Gastrocnemius medialis (tissue), 4 donors: ENCODE measurements at regions not wholly inside any gene's neighbourhood (a gene's known extent, or its start where the extent isn't known, plus 50 kb on each side); places are given as distances from the start of the nearest gene placed in this dataset.

Source experiments
- POLR2A ChIP-seq, 2 donors: fragments of 450-650 bp; IDR thresholded peaks; one replicate each; pipeline ENCODE4 v1.6.1; 2017; ENCODE audit warnings: antibody characterized with exemption in 2 of 2, mild to moderate bottlenecking in 2 of 2, moderate library complexity in 2 of 2
- TF ChIP-seq, protein P1 (sequence below), 5 experiments: fragments of 450-650 bp in 3 of 5; fragments of 200-600 bp in 2 of 5; sonication (generic) in 2 of 5; IDR thresholded peaks in 4 of 5; conservative IDR thresholded peaks in 1 of 5; 1 replicate in 4 of 5; 2 replicates in 1 of 5; pipeline ENCODE4 v1.5.1; 2016 to 2019; ENCODE audit warnings: antibody characterized with exemption in 5 of 5, mild to moderate bottlenecking in 3 of 5, moderate library complexity in 3 of 5

DNA sequence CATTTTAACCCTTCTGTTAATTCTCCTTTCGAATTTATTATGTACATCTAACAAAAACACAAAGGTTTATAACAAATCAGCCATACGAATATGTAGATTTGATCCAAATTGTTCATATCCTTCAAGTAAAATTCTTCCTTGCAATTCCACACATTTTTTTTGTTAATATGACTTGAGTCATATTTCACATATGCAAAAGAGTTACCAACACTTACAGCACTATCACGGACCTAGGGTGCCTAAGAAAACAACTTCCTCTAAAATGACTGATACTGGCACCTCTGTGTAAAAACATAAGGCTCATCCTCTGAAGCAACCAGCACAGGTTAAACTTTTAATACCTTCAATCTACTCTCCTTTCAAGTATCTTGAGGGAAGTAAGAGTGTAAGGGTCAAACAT lies 451.8 kb downstream of the SEMA3D start:
- TF ChIP-seq POLR2A (IDR thresholded peaks at IDR 0.05) = no peak
- TF ChIP-seq, protein P1, sequence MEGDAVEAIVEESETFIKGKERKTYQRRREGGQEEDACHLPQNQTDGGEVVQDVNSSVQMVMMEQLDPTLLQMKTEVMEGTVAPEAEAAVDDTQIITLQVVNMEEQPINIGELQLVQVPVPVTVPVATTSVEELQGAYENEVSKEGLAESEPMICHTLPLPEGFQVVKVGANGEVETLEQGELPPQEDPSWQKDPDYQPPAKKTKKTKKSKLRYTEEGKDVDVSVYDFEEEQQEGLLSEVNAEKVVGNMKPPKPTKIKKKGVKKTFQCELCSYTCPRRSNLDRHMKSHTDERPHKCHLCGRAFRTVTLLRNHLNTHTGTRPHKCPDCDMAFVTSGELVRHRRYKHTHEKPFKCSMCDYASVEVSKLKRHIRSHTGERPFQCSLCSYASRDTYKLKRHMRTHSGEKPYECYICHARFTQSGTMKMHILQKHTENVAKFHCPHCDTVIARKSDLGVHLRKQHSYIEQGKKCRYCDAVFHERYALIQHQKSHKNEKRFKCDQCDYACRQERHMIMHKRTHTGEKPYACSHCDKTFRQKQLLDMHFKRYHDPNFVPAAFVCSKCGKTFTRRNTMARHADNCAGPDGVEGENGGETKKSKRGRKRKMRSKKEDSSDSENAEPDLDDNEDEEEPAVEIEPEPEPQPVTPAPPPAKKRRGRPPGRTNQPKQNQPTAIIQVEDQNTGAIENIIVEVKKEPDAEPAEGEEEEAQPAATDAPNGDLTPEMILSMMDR (IDR thresholded peaks at IDR 0.05 in 4 of 5, conservative IDR thresholded peaks at IDR 0.05 in 1 of 5) = no peak
